SU-DHL-6 (cell line): ENCODE measurements at regions not wholly inside any gene's neighbourhood (a gene's known extent, or its start where the extent isn't known, plus 50 kb on each side); places are given as distances from the start of the nearest gene placed in this dataset.

Experiments
- EZH2phosphoT487 ChIP-seq: fragments of 200-600 bp; sonication (generic), shearing (Covaris generic); conservative IDR thresholded peaks from 2 replicates; pipeline ENCODE4 v1.6.1; 2018; ENCODE audit warnings: mild to moderate bottlenecking, antibody characterized with exemption, low read length, moderate library complexity, mixed read lengths
- TF ChIP-seq, protein P1 (sequence below): fragments of 200-600 bp; sonication (generic); IDR thresholded peaks from one replicate; pipeline ENCODE4 v1.5.1; 2017; ENCODE audit warnings: antibody characterized with exemption, mild to moderate bottlenecking, low read length, moderate library complexity; ENCODE audit not compliant: insufficient read depth, poor library complexity, severe bottlenecking

DNA sequence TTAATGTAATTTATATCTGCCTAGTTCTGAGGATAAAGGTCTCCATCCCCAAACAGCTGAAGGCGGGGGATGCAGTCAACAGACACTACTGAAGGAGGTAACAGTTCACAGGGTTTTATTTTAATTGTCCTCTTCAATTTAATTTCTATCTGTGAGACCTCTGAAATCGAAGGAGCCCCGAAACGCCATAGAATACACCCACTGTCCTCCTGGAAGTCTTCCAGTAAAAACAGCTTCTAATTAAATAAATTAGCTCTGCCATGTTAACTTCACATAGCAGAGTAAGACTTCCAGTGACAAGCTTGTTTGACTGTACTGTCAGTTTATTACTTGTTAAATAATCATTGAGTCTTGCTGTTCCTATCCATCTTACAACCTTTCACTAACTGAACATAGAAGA is 193.5 kb downstream of the SEC61B start:
- TF ChIP-seq EZH2phosphoT487 = no peak
- TF ChIP-seq, protein P1, sequence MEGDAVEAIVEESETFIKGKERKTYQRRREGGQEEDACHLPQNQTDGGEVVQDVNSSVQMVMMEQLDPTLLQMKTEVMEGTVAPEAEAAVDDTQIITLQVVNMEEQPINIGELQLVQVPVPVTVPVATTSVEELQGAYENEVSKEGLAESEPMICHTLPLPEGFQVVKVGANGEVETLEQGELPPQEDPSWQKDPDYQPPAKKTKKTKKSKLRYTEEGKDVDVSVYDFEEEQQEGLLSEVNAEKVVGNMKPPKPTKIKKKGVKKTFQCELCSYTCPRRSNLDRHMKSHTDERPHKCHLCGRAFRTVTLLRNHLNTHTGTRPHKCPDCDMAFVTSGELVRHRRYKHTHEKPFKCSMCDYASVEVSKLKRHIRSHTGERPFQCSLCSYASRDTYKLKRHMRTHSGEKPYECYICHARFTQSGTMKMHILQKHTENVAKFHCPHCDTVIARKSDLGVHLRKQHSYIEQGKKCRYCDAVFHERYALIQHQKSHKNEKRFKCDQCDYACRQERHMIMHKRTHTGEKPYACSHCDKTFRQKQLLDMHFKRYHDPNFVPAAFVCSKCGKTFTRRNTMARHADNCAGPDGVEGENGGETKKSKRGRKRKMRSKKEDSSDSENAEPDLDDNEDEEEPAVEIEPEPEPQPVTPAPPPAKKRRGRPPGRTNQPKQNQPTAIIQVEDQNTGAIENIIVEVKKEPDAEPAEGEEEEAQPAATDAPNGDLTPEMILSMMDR = no peak
